ENCODE measurements at regions not wholly inside any gene's neighbourhood (a gene's known extent, or its start where the extent isn't known, plus 50 kb on each side); places are given as distances from the start of the nearest gene placed in this dataset.

DNA sequence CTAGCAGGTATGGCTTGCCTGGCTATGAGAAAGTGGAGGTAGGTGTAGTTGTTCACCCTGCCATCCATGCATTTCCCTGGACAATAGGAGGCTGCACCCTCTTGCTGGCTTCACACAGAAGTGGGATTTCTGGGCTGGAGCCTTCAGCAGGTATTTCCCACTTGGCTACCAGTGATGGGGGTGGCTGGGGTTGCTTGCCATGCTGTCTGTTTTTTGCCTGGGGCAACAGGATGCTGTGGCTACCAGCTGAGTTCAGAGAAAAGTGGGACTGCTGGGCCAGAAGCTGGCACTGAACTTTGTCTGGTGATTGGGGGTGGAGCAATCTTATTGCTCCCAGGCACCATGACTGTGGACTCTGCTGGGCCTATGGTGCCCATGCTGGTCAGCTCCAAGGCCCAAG lies 299.6 kb downstream of the FAM170A start:
- TF ChIP-seq, protein P1, sequence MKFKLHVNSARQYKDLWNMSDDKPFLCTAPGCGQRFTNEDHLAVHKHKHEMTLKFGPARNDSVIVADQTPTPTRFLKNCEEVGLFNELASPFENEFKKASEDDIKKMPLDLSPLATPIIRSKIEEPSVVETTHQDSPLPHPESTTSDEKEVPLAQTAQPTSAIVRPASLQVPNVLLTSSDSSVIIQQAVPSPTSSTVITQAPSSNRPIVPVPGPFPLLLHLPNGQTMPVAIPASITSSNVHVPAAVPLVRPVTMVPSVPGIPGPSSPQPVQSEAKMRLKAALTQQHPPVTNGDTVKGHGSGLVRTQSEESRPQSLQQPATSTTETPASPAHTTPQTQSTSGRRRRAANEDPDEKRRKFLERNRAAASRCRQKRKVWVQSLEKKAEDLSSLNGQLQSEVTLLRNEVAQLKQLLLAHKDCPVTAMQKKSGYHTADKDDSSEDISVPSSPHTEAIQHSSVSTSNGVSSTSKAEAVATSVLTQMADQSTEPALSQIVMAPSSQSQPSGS (CRISPR knock-in tag; IDR thresholded peaks at IDR 0.05): no peak
- TF ChIP-seq ZNF484 (CRISPR knock-in tag; IDR thresholded peaks at IDR 0.05; ENCODE audit: borderline replicate concordance, low read depth) (no peak), ZNF766 (CRISPR knock-in tag; IDR thresholded peaks at IDR 0.05; ENCODE audit: borderline replicate concordance) (no peak), HDAC2 (CRISPR knock-in tag; IDR thresholded peaks at IDR 0.05) (no peak), KDM4B (CRISPR knock-in tag; IDR thresholded peaks at IDR 0.05) (no peak)
- TF ChIP-seq, protein P2, sequence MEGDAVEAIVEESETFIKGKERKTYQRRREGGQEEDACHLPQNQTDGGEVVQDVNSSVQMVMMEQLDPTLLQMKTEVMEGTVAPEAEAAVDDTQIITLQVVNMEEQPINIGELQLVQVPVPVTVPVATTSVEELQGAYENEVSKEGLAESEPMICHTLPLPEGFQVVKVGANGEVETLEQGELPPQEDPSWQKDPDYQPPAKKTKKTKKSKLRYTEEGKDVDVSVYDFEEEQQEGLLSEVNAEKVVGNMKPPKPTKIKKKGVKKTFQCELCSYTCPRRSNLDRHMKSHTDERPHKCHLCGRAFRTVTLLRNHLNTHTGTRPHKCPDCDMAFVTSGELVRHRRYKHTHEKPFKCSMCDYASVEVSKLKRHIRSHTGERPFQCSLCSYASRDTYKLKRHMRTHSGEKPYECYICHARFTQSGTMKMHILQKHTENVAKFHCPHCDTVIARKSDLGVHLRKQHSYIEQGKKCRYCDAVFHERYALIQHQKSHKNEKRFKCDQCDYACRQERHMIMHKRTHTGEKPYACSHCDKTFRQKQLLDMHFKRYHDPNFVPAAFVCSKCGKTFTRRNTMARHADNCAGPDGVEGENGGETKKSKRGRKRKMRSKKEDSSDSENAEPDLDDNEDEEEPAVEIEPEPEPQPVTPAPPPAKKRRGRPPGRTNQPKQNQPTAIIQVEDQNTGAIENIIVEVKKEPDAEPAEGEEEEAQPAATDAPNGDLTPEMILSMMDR (CRISPR knock-in tag; IDR thresholded peaks at IDR 0.05): no peak

Data from HepG2 (cell line).